Uterus (tissue), 3 donors: ENCODE measurements at regions not wholly inside any gene's neighbourhood (a gene's known extent, or its start where the extent isn't known, plus 50 kb on each side); places are given as distances from the start of the nearest gene placed in this dataset.

Experiments
- DNase-seq, 2 donors: peaks; one replicate each; pipeline ENCODE4 v3.0.0-alpha.2; 2019 to 2020
- H3K27ac ChIP-seq, 2 donors: fragments of 200-600 bp; sonication (generic); 1 replicate in 1 of 2; 2 replicates in 1 of 2; pipeline ENCODE4 v1.5.1; 2016 to 2018
- H3K27me3 ChIP-seq, 2 donors: fragments of 200-600 bp; sonication (generic); one replicate each; pipeline ENCODE4 v1.5.1; 2018 to 2019; ENCODE audit warnings: control low read depth in 1 of 2
- H3K36me3 ChIP-seq, 2 donors: fragments of 200-600 bp; sonication (generic); one replicate each; pipeline ENCODE4 v1.5.1; 2019; ENCODE audit warnings: control low read depth in 1 of 2
- H3K4me1 ChIP-seq, 2 donors: fragments of 200-600 bp; sonication (generic); one replicate each; pipeline ENCODE4 v1.5.1; 2018 to 2019; ENCODE audit warnings: control low read depth in 1 of 2
- H3K4me3 ChIP-seq, 2 donors: fragments of 200-600 bp; sonication (generic); 1 replicate in 1 of 2; 2 replicates in 1 of 2; pipeline ENCODE4 v1.5.1; 2018 to 2019; ENCODE audit warnings: mild to moderate bottlenecking in 1 of 2
- H3K9me3 ChIP-seq, 2 donors: fragments of 200-600 bp; sonication (generic); one replicate each; pipeline ENCODE4 v1.5.1; 2019; ENCODE audit warnings: control low read depth in 1 of 2
- POLR2A ChIP-seq, 2 donors: fragments of 450-650 bp; IDR thresholded peaks; one replicate each; pipeline ENCODE4 v1.6.1; 2016; ENCODE audit warnings: antibody characterized with exemption in 2 of 2, mild to moderate bottlenecking in 1 of 2, moderate library complexity in 1 of 2
- intact Hi-C: fragments of 100-400 bp; cut with DNase I; formaldehyde crosslinking; loops from one replicate; pipeline ENCODE4 v1.15.1; 2023; ENCODE audit warnings: low total_unique reads
- TF ChIP-seq, protein P1 (sequence below), 4 experiments: fragments of 200-600 bp in 2 of 4; fragments of 450-650 bp in 2 of 4; sonication (generic) in 2 of 4; IDR thresholded peaks; one replicate each; pipeline ENCODE4 v1.5.1; 2016 to 2019; ENCODE audit warnings: antibody characterized with exemption in 4 of 4, mild to moderate bottlenecking in 2 of 4, moderate library complexity in 1 of 4
- donor health status: DM: yes; HTN: yes; CAD: no.

- intact Hi-C loops, result no loop called here
- no peak overlapping the region for H3K27ac ChIP-seq
- H3K27me3 ChIP-seq, result no peaks in the 10 kb centered on the region
- TF ChIP-seq, protein P1, sequence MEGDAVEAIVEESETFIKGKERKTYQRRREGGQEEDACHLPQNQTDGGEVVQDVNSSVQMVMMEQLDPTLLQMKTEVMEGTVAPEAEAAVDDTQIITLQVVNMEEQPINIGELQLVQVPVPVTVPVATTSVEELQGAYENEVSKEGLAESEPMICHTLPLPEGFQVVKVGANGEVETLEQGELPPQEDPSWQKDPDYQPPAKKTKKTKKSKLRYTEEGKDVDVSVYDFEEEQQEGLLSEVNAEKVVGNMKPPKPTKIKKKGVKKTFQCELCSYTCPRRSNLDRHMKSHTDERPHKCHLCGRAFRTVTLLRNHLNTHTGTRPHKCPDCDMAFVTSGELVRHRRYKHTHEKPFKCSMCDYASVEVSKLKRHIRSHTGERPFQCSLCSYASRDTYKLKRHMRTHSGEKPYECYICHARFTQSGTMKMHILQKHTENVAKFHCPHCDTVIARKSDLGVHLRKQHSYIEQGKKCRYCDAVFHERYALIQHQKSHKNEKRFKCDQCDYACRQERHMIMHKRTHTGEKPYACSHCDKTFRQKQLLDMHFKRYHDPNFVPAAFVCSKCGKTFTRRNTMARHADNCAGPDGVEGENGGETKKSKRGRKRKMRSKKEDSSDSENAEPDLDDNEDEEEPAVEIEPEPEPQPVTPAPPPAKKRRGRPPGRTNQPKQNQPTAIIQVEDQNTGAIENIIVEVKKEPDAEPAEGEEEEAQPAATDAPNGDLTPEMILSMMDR (IDR thresholded peaks at IDR 0.05), result no peak
- no peak for TF ChIP-seq POLR2A (IDR thresholded peaks at IDR 0.05)
- H3K36me3 ChIP-seq, result no peaks in the 10 kb centered on the region
- H3K4me3 ChIP-seq, result no peak overlapping the region
- no peak for DNase-seq
- H3K4me1 ChIP-seq, result no peaks in the 10 kb centered on the region
- no peaks in the 10 kb centered on the region for H3K9me3 ChIP-seq
Observed at GRCh38 chr13:89751432-89751930, 1596.0 kb upstream of the MIR17HG start.

DNA sequence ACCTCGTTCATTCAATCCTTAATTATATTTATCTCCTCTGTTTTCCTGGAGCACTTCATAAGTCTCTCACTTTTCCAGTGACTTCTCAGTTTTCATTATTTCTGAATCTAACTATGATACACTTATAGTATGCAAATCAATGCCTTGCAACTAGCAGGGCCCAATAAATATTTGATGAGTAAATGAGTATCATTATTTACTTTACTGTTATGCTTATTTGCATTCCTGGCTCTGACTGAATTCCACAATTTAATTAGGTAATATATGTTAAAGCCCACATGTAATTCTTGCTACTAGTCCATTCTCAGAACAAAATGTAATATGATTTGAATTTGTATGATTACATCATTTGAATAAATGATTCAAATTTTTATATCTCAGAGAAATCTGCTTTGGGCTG is 1595.1 kb upstream of the MIR17HG start:
- no peak for DNase-seq
- Histone ChIP-seq H3K27me3 (no peaks in the 10 kb centered on the region), H3K9me3 (no peaks in the 10 kb centered on the region), H3K4me3 (no peak overlapping the region), H3K27ac (no peak overlapping the region), H3K36me3 (no peaks in the 10 kb centered on the region), H3K4me1 (no peaks in the 10 kb centered on the region)
- intact Hi-C loops, result no loop called here
- TF ChIP-seq, protein P1 (IDR thresholded peaks at IDR 0.05), result no peak
- no peak for TF ChIP-seq POLR2A (IDR thresholded peaks at IDR 0.05)

GRCh38 chr13:89755729-89756492 is 1591.6 kb upstream of the MIR17HG start:
- H3K4me3 ChIP-seq, result no peak overlapping the region

DNA sequence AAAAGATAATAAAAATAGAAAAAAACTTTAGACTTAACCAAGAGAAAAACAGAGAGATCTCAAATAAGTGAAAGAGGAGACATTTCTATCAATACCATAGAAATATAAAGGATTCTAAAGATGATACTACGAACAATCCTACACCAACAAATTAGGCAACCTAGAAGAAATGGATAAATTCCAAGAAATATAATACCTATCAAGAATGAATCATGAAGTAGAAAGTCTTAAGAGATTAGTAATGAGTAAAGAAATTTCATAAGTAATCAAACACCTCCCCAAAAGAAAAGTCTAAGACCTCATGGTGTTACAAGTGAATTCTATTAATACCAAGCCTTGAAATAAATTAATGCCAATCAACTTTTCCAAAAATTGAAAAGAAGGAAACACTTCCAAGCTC is 1584.5 kb upstream of the MIR17HG start:
- Histone ChIP-seq H3K4me3 (no peak overlapping the region), H3K27ac (no peak overlapping the region), H3K9me3 (no peaks in the 10 kb centered on the region), H3K27me3 (no peaks in the 10 kb centered on the region), H3K4me1 (no peaks in the 10 kb centered on the region), H3K36me3 (no peaks in the 10 kb centered on the region)
- no peak for DNase-seq
- intact Hi-C loops, result no loop called here
- no peak for TF ChIP-seq POLR2A (IDR thresholded peaks at IDR 0.05)
- TF ChIP-seq, protein P1 (IDR thresholded peaks at IDR 0.05), result no peak

More at GRCh38 chr13:89755729-89756492, 1591.6 kb upstream of the MIR17HG start:
- Histone ChIP-seq H3K36me3 (no peaks in the 10 kb centered on the region), H3K27me3 (no peaks in the 10 kb centered on the region), H3K9me3 (no peaks in the 10 kb centered on the region), H3K27ac (no peak overlapping the region), H3K4me1 (no peaks in the 10 kb centered on the region)
- intact Hi-C loops, result no loop called here
- DNase-seq, result no peak
- TF ChIP-seq POLR2A (IDR thresholded peaks at IDR 0.05), result no peak
- TF ChIP-seq, protein P1 (IDR thresholded peaks at IDR 0.05), result no peak

DNA sequence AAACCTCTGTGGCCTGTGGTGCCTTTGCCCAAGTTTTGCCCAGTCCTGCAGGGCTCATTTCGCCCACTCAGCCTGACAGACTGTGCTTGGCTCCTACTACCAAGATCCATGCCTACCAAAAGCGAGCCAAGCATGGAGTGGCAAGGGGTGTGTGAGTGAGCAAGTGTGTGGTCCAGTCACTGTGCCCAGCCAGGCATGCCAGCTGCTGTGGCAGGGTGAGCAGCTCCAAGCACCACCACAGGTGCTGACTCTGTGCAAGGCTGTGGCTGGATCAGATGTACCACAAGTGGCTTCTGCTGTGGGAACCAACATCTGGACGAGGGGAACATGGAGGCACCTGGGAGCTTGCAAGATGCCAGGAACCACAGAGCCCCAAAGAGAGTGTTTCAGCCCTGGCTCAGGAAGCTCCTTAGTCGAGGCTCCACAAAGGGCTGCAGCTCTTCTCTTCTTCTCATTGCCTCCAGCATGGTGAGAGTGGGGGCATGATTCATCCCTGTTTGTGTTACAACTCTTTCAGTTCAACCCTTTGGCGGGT is 1564.2 kb upstream of the MIR17HG start:
- Histone ChIP-seq H3K4me1 (no peaks in the 10 kb centered on the region), H3K27ac (no peak overlapping the region), H3K4me3 (no peak overlapping the region), H3K36me3 (no peaks in the 10 kb centered on the region), H3K27me3 (no peaks in the 10 kb centered on the region), H3K9me3 (no peaks in the 10 kb centered on the region)
- no peak for DNase-seq
- TF ChIP-seq, protein P1 (IDR thresholded peaks at IDR 0.05), result no peak
- TF ChIP-seq POLR2A (IDR thresholded peaks at IDR 0.05), result no peak
- intact Hi-C loops, result no loop called here
